ENCODE measurements at regions not wholly inside any gene's neighbourhood (a gene's known extent, or its start where the extent isn't known, plus 50 kb on each side); places are given as distances from the start of the nearest gene placed in this dataset.

- DNase-seq (ENCODE audit: low read depth), result no peak
These were observed 60.1 kb upstream of the RAB4A start for GRCh38 chr1:229210844-229211243.

DNA sequence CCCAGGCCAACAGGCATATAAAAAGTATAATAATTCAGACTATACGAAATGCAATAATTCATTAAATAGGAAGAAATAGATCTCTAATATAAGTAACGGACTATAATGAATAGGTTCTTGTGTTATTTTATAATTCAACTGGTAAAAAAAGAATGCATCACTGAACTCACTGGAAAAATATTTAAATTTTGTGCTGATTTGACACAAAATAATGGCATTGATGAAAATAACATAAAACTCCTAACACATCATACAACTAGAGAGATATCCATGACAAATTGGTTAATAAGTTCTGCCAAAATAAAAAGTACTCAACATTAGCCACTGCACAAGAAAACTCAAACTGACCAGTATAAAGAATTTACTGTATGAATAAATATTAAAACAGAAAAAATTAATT lies 57.1 kb upstream of the RAB4A start:
- DNase-seq (ENCODE audit: low read depth), result no peak

- DNase-seq (ENCODE audit: low read depth), result no peak
These were observed 53.2 kb upstream of the RAB4A start for GRCh38 chr1:229217716-229218115.

DNA sequence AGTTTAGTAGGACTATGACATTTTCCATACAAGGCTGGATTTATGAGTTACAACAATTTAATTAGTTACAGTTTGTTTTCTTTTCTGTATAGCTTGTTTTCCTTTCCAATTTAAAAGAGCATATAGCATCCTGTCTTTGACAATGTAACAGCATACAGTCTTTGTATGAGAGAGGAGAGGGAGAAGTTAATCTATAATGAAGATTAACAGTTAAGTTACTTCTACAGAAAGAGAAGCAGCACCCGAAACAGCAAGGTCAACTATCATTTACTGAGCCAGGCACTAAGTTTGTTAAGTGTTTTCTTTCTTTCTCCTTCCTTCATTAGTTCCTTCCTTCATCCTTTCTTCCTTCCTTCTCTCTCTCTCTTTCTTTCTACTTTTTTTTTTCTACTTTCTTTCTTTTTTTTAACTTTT lies 52.3 kb upstream of the RAB4A start:
- DNase-seq (ENCODE audit: low read depth), result no peak

DNA sequence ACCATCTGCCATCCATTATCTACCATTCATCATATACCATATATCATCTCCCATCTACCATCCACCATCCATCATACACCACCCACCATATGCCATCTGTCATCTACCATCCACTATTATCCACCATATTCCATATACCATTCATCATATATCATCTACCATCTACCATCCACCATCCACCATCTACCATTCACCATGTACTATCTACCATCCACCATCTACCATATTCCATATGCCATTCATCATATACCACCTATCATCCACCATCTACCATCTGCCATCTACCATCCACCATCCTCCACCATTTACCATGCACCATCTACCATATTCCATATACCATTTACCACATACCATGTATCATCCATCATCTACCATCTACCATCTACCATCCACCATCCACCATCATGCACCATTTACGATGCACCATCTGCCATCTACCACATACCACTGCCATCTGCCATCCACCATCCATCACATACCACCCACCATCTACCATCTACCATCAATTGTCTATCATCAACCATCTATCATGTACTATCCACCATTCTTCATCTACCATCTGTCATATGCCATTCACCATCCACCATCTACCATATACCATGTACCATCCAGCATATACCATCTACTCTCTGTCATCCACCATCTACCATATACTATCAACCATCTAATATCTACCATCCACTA lies 50.6 kb upstream of the RAB4A start:
- DNase-seq (ENCODE audit: low read depth), result no peak

- no peak for DNase-seq (ENCODE audit: low read depth)
These were observed 49.5 kb upstream of the RAB4A start for GRCh38 chr1:229221106-229222019.
